Activated T-cell treated with anti-CD3 and anti-CD28 coated beads, Interleukin-2, amount 50 U/mL, for 48 hours (primary cell): ENCODE measurements at regions not wholly inside any gene's neighbourhood (a gene's known extent, or its start where the extent isn't known, plus 50 kb on each side); places are given as distances from the start of the nearest gene placed in this dataset.
A peak's percentile ranks its signal among the peaks of the same experiment; 100 is the strongest.
"Not testable (repeated sequence)": the region's sequence is repeated elsewhere in the genome, so short reads cannot be mapped to it uniquely, and the experiment has no call there.

Experiments used
- DNase-seq, 2 experiments: peaks; one replicate each; pipeline ENCODE4 v3.0.0-alpha.2; 2020

- DNase-seq, result no peak
Observed at GRCh38 chr2:192544371-192544955, 349.7 kb upstream of the TMEFF2 start.

GRCh38 chr2:192542148-192543066 is 347.7 kb upstream of the TMEFF2 start:
- not testable (repeated sequence) for DNase-seq

GRCh38 chr2:192539306-192539705 is 344.6 kb upstream of the TMEFF2 start:
- no peak for DNase-seq

- no peak for DNase-seq
Observed at GRCh38 chr2:192536922-192537624, 342.3 kb upstream of the TMEFF2 start.

- no peak for DNase-seq
Observed at GRCh38 chr2:192535956-192536921, 341.5 kb upstream of the TMEFF2 start.

- DNase-seq, result no peak
Observed at GRCh38 chr2:192534072-192534471, 339.3 kb upstream of the TMEFF2 start.

GRCh38 chr2:192524642-192525251 is 330.0 kb upstream of the TMEFF2 start:
- not testable (repeated sequence) for DNase-seq

- not testable (repeated sequence) for DNase-seq
Observed at GRCh38 chr2:192524214-192524613, 329.5 kb upstream of the TMEFF2 start.

- DNase-seq, result no peak
Observed at GRCh38 chr2:192515937-192516336, 321.2 kb upstream of the TMEFF2 start.

GRCh38 chr2:192513575-192513974 is 318.8 kb upstream of the TMEFF2 start:
- no peak for DNase-seq

- DNase-seq, result not testable (repeated sequence)
Observed at GRCh38 chr2:192507836-192508450, 313.2 kb upstream of the TMEFF2 start.

GRCh38 chr2:192500550-192501200 is 305.9 kb upstream of the TMEFF2 start:
- DNase-seq, result peak; percentile 29 to 44

GRCh38 chr2:192499476-192499875 is 304.7 kb upstream of the TMEFF2 start:
- no peak for DNase-seq

- no peak for DNase-seq
Observed at GRCh38 chr2:192498747-192499146, 304.0 kb upstream of the TMEFF2 start.

- DNase-seq, result not testable (repeated sequence)
Observed at GRCh38 chr2:192488158-192488557, 293.4 kb upstream of the TMEFF2 start.

GRCh38 chr2:192487636-192488035 is 292.9 kb upstream of the TMEFF2 start:
- no peak for DNase-seq

GRCh38 chr2:192484903-192485302 is 290.2 kb upstream of the TMEFF2 start:
- no peak for DNase-seq

- DNase-seq, result no peak
Observed at GRCh38 chr2:192480984-192481383, 286.3 kb upstream of the TMEFF2 start.

- no peak for DNase-seq
Observed at GRCh38 chr2:192473331-192473730, 278.6 kb upstream of the TMEFF2 start.

GRCh38 chr2:192471982-192472381 is 277.2 kb upstream of the TMEFF2 start:
- DNase-seq, result no peak

- no peak for DNase-seq
Observed at GRCh38 chr2:192469612-192470011, 274.9 kb upstream of the TMEFF2 start.
